Activated CD4-positive, alpha-beta T cell treated with anti-CD3 and anti-CD28 coated beads, Interleukin-2, Interleukin-4, amounts not matched to agents 100 ng/mL and 50 ng/mL, durations not matched to agents 16 hours and 8 hours (primary cell): ENCODE measurements at regions not wholly inside any gene's neighbourhood (a gene's known extent, or its start where the extent isn't known, plus 50 kb on each side); places are given as distances from the start of the nearest gene placed in this dataset.
A peak's percentile ranks its signal among the peaks of the same experiment; 100 is the strongest.

Experiments used
- DNase-seq: peaks from one replicate; pipeline ENCODE4 v3.0.0-alpha.2; 2020; ENCODE audit warnings: low spot score

DNA sequence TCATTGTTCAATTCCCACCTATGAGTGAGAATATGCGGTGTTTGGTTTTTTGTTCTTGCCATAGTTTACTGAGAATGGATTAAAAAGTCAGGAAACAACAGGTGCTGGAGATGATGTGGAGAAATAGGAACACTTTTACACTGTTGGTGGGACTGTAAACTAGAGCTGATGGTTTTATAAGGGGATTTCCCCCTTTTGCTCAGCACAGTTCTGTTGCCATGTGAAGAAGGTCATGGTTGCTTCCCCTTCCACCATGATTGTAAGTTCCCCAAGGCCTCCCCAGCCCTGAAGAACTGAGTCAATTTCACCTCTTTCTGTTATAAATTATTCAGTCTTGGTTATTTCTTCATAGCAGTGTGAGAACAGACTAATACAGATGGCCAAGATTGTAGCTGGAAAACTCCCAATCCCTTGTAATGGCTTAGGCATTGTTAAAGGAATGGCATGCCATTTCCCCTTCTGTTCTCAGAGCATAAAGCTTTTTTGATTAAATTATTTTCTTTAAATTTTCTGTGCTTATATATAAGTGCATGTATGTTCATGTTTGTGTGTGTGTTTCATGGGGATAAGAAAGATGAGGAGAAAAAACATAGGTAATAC, 144.8 kb downstream of the BACH1 start:
- no peak for DNase-seq

DNA sequence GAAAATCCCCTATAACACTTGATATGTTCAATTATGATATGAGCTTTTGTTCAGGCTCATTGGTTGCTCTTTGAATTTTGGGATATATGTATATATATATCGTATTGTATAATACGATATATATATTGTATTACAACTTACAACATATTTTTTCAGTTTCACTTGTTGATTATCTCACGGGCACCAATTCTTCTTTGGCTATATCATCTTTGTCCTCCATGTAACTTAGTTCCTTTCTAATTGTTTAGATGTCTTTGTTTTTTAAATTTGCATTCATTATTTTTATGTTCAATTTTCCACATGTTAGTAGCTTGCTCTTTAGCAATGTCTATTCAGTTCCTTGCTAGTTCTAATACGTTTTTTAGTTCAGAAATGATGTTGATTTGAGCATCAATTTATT, 150.0 kb downstream of the BACH1 start:
- no peak for DNase-seq

GRCh38 chr21:29449306-29449950, 150.7 kb downstream of the BACH1 start:
- peak; percentile 15 for DNase-seq

- DNase-seq, result no peak
Measured at GRCh38 chr21:29450058-29450457, 151.3 kb downstream of the BACH1 start.

DNA sequence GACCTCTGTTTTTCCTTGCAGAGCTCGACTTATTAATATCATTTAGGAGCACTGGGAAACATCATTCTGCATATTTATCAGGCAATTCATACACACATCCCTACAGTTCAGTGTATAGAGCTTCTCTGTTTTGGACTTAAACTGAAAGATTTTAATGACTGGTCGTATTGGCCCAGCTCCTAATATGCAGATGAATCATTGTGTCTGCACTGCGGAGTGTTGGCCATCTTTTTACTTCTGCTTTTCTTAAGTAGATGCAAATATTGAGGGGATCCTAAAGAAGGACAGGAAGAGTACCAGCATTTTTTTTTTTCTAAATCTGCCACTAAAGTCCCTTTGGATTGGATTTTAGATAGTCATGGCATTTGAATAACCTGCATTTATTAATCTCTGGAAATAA, 154.8 kb downstream of the BACH1 start:
- no peak for DNase-seq

- no peak for DNase-seq
Measured at GRCh38 chr21:29454179-29454578, 155.5 kb downstream of the BACH1 start.

DNA sequence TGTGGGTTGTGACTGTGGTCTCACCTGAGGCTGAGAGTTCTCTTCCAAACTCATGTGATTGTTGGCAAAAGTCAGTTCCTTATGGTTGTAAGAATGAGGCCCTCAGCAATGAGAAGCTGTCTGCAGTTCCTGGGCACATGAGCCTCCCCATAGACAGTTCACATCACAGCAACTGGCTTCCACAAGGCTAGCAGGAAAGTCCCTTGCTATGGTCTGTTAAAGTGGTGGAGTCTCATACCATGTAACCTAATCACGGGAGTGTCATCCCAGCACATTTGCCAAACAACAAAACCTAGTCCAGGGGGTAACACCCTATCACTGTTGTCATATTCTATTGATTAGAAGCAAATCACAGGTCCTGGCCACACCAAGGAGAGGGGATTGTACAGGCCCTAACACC, 163.8 kb downstream of the BACH1 start:
- DNase-seq, result no peak

DNA sequence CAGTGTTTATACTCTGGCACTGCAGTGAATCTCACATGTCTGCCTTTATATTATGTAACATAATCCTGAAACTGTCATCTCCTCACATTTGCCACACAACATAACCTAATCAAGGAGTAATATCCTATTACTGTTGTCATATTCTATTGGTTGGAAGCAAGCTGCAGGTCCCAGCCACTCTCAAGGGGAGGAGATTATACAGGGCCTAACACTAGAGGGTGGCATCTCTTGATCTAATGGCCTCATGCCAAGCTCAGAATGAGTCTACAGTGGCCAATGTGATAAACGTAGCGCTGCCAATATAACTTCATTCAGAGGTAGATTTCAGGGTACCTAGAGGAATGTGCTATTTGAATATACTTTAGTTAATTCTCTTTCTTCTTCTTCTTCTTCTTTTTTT, 166.8 kb downstream of the BACH1 start:
- DNase-seq, result no peak

- DNase-seq, result no peak
Measured at GRCh38 chr21:29466532-29466931, 167.8 kb downstream of the BACH1 start.

- no peak for DNase-seq
Measured at GRCh38 chr21:29470397-29470796, 171.7 kb downstream of the BACH1 start.

DNA sequence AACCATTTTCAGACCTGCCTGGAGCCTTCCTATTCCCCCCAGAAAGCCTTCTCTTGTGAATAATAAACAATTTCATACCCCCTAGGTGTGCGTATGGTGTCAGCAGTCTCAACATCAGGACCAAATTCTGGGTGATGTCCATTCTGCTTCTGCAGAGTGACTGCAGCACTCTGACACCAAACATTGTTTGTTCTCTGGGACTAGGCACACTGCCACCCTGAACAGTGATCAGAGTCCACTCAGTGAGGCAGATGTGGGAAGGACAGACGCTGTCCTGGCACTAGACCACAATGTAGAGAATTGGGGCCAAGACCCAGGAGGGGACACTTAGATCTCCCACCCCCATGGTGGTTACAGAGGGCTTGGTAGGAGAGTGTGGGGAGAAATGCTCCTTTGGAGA, 175.1 kb downstream of the BACH1 start:
- no peak for DNase-seq

DNA sequence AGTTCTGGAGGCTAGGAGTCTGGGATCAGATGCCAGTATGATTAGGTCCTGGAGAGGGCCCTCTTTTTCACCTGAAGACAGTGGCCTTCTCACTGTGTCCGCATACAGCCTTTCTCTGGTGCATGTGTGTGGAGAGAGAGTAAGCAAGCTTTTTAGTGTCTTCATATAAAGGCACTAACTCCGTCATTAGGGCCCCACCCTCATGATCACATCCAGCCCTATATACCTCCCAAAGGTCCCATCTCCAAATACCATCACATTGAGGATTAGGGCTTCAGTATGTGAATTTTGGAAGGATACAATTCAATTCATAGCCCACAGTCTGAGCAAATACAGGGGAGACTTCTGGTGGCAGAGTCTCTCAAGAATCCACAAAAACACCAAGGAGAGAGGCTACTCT, 176.6 kb downstream of the BACH1 start:
- no peak for DNase-seq

DNA sequence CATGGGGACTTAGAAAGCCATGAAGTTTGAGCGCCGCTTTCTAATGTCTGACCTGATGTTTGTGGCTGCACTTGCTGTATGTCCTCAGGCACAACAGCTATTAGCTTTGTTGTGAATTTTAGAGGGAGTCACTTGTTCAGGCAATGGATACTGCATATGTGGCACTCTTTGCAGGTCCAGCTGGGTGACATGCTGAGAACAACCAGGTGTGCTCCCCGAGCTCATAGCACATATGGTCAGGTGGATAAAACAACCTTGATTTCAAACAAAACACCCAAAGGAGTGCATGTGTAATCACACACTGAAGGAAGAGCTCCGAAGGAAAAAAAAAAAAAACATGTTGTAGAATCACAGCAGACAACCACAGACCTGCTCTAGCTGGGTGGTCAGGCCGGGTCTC, 178.6 kb downstream of the BACH1 start:
- DNase-seq, result no peak

GRCh38 chr21:29477941-29478340, 179.2 kb downstream of the BACH1 start:
- no peak for DNase-seq

GRCh38 chr21:29481081-29481480, 182.4 kb downstream of the BACH1 start:
- no peak for DNase-seq

GRCh38 chr21:29481641-29482040, 182.9 kb downstream of the BACH1 start:
- no peak for DNase-seq

DNA sequence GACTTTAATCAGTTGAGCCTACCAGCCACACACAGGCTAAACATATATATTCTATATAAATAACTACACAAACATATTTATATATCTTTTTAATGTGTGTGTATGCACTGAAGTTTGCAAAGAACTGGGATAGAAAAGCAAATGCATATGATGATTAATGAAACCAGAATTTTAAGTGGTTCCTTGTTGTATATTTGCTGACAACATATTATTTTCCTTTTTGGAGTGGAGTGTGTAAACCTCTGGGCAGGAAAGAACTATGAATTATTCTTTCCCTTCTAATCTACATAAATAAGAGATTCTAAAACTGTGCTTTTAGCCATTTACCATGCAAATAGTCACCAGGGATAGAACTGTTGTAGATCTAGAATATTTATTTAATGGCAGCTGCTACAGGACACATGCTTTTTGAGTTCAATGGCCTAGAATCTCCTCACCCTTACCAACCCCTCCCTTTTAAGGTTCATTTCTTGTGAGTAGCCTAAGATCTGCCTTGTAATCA, 187.6 kb downstream of the BACH1 start:
- no peak for DNase-seq
